NCI-H748 (cell line): ENCODE measurements at regions not wholly inside any gene's neighbourhood (a gene's known extent, or its start where the extent isn't known, plus 50 kb on each side); places are given as distances from the start of the nearest gene placed in this dataset.
"Not testable (repeated sequence)": the region's sequence is repeated elsewhere in the genome, so short reads cannot be mapped to it uniquely, and the experiment has no call there.

Source experiments
- DNase-seq: peaks from one replicate; lab custom pipeline; 2025; ENCODE audit not compliant: unreplicated experiment; lab: John Stamatoyannopoulos, UW

- no peak for DNase-seq
Measured at GRCh38 chr13:78152415-78152814, 233.8 kb upstream of the EDNRB start.

- no peak for DNase-seq
Measured at GRCh38 chr13:78147905-78148304, 229.3 kb upstream of the EDNRB start.

- DNase-seq = no peak
Measured at GRCh38 chr13:78145276-78145675, 226.6 kb upstream of the EDNRB start.

- DNase-seq = no peak
Measured at GRCh38 chr13:78139765-78140164, 221.1 kb upstream of the EDNRB start.

GRCh38 chr13:78138756-78139155, 220.1 kb upstream of the EDNRB start:
- DNase-seq = no peak

- peak; percentile 80 for DNase-seq
Measured at GRCh38 chr13:78137404-78138142, 218.9 kb upstream of the EDNRB start.

- no peak for DNase-seq
Measured at GRCh38 chr13:78136966-78137365, 218.3 kb upstream of the EDNRB start.

GRCh38 chr13:78133511-78133910, 214.9 kb upstream of the EDNRB start:
- DNase-seq = no peak

- no peak for DNase-seq
Measured at GRCh38 chr13:78131811-78132210, 213.2 kb upstream of the EDNRB start.

GRCh38 chr13:78131346-78131745, 212.7 kb upstream of the EDNRB start:
- no peak for DNase-seq

- no peak for DNase-seq
Measured at GRCh38 chr13:78129823-78130222, 211.2 kb upstream of the EDNRB start.

- no peak for DNase-seq
Measured at GRCh38 chr13:78129359-78129758, 210.7 kb upstream of the EDNRB start.

- DNase-seq = peak; percentile 75
Measured at GRCh38 chr13:78121459-78122348, 203.1 kb upstream of the EDNRB start.

- no peak for DNase-seq
Measured at GRCh38 chr13:78121001-78121400, 202.4 kb upstream of the EDNRB start.

GRCh38 chr13:78120144-78120543, 201.5 kb upstream of the EDNRB start:
- not testable (repeated sequence) for DNase-seq

- DNase-seq = not testable (repeated sequence)
Measured at GRCh38 chr13:78117070-78117469, 198.4 kb upstream of the EDNRB start.

GRCh38 chr13:78105656-78106055, 187.0 kb upstream of the EDNRB start:
- DNase-seq = no peak

- no peak for DNase-seq
Measured at GRCh38 chr13:78103936-78104335, 185.3 kb upstream of the EDNRB start.

GRCh38 chr13:78102741-78103140, 184.1 kb upstream of the EDNRB start:
- no peak for DNase-seq

- DNase-seq = no peak
Measured at GRCh38 chr13:78102121-78102677, 183.6 kb upstream of the EDNRB start.

- no peak for DNase-seq
Measured at GRCh38 chr13:78100486-78100885, 181.9 kb upstream of the EDNRB start.

GRCh38 chr13:78098249-78098648, 179.6 kb upstream of the EDNRB start:
- no peak for DNase-seq
